ENCODE measurements at regions not wholly inside any gene's neighbourhood (a gene's known extent, or its start where the extent isn't known, plus 50 kb on each side); places are given as distances from the start of the nearest gene placed in this dataset.

GRCh38 chr13:86185107-86185506 is 385.9 kb upstream of the SLITRK6 start:
- H3K56ac ChIP-seq (replicated peaks; ENCODE audit: insufficient read length, low read depth, low read length) = no peak overlapping the region
- H2BK120ac ChIP-seq (replicated peaks; ENCODE audit: low read depth, low read length) = no peak overlapping the region
- FAIRE-seq (no peak), DNase-seq (ENCODE audit: low read depth in 1 of 2, low spot score in 2 of 2) (no peak)
- ChIA-PET POLR2A (ENCODE audit: partially characterized antibody) (no interaction called here), CTCF (ENCODE audit: partially characterized antibody) (no interaction called here)
- H2AK5ac ChIP-seq (ENCODE audit: low read depth, low read length) = no peak overlapping the region
- H2BK20ac ChIP-seq (ENCODE audit: low read length) = no peak overlapping the region
- no peak overlapping the region for H3K9ac ChIP-seq (replicated peaks in 1 of 4; ENCODE audit: extremely low read depth in 1 of 4, low read depth in 3 of 4, low read length in 3 of 4)
- H3K27ac ChIP-seq (ENCODE audit: low read depth, low read length) = no peak overlapping the region
- H3K14ac ChIP-seq (ENCODE audit: insufficient read length) = no peak overlapping the region
- H2BK15ac ChIP-seq (ENCODE audit: low read length) = no peak overlapping the region
- H2AFZ ChIP-seq (ENCODE audit: low read length) = no peak overlapping the region
- H4K8ac ChIP-seq (ENCODE audit: extremely low read depth, insufficient read depth, low read length) = no peak overlapping the region
- no peaks in the 10 kb centered on the region for H4K20me1 ChIP-seq (replicated peaks in 1 of 2; ENCODE audit: control insufficient read depth in 1 of 2, insufficient read depth in 2 of 2, low read length in 2 of 2)
- H3K79me2 ChIP-seq (ENCODE audit: control insufficient read depth in 1 of 2, insufficient read depth in 2 of 2, low read length in 2 of 2) = no peaks in the 10 kb centered on the region
- no peak overlapping the region for H3K4me2 ChIP-seq (ENCODE audit: insufficient read depth in 1 of 2, low read depth in 2 of 2, low read length in 2 of 2)
- no peak overlapping the region for H3K4me3 ChIP-seq (ENCODE audit: extremely low read depth in 1 of 4, insufficient read depth in 2 of 4, low read depth in 3 of 4, low read length in 4 of 4)
- WGBS, 2 experiments (ENCODE audit: extremely low coverage in 1 of 2, insufficient coverage in 1 of 2, insufficient read length in 1 of 2, insufficient replicate concordance in 2 of 2, low coverage in 1 of 2, low lambda C conversion rate in 2 of 2, missing lambda C conversion rate in 1 of 2) = 92% methylated on average over 3 of the region's 3 CpGs; no CpG with 5 or more reads in 1 of the 2 experiments
- H3K36me3 ChIP-seq (ENCODE audit: control insufficient read depth in 2 of 4, insufficient read depth in 4 of 4, low read length in 3 of 4) = no peaks in the 10 kb centered on the region
- no peak overlapping the region for H4K91ac ChIP-seq (replicated peaks; ENCODE audit: insufficient read length, low read length)
- no peak overlapping the region for H2BK5ac ChIP-seq (ENCODE audit: low read depth, low read length)
- no peaks in the 10 kb centered on the region for H3K23me2 ChIP-seq (ENCODE audit: low read depth, low read length)
- no peaks in the 10 kb centered on the region for H3K4me1 ChIP-seq (replicated peaks in 1 of 4; ENCODE audit: control insufficient read depth in 3 of 4, insufficient read depth in 4 of 4, low read length in 3 of 4)
- H3K23ac ChIP-seq (ENCODE audit: insufficient read length) = no peak overlapping the region
- no peaks in the 10 kb centered on the region for H3K27me3 ChIP-seq (replicated peaks in 1 of 4; ENCODE audit: control insufficient read depth in 3 of 4, extremely low read depth in 1 of 4, insufficient read depth in 3 of 4, low read length in 3 of 4)
- H3K9me3 ChIP-seq (ENCODE audit: insufficient read depth in 2 of 2, low read depth in 1 of 2, low read length in 1 of 2) = no peaks in the 10 kb centered on the region; a peak in 1 of 4 replicates
- TF ChIP-seq ATF3 (IDR thresholded peaks at IDR 0.05; ENCODE audit: insufficient read depth, low read depth, low read length) (no peak), TAF1 (IDR thresholded peaks at IDR 0.05; ENCODE audit: low read depth, low read length) (no peak), USF2 (IDR thresholded peaks at IDR 0.05; ENCODE audit: low read length) (no peak), CHD2 (IDR thresholded peaks at IDR 0.05; ENCODE audit: low read length) (no peak), SRF (IDR thresholded peaks at IDR 0.05; ENCODE audit: low read depth, low read length) (no peak)
- H3K4ac ChIP-seq (replicated peaks; ENCODE audit: insufficient read length, low read depth, low read length) = no peak overlapping the region
- H4K5ac ChIP-seq (ENCODE audit: insufficient read length, low read depth, low read length) = no peak overlapping the region
- H3K18ac ChIP-seq (ENCODE audit: extremely low read depth, low read length) = no peak overlapping the region
- no peaks in the 10 kb centered on the region for H3K79me1 ChIP-seq (ENCODE audit: low read depth, low read length)
- H2BK12ac ChIP-seq (ENCODE audit: low read depth, low read length) = no peak overlapping the region
